ENCODE measurements at regions not wholly inside any gene's neighbourhood (a gene's known extent, or its start where the extent isn't known, plus 50 kb on each side); places are given as distances from the start of the nearest gene placed in this dataset.

DNA sequence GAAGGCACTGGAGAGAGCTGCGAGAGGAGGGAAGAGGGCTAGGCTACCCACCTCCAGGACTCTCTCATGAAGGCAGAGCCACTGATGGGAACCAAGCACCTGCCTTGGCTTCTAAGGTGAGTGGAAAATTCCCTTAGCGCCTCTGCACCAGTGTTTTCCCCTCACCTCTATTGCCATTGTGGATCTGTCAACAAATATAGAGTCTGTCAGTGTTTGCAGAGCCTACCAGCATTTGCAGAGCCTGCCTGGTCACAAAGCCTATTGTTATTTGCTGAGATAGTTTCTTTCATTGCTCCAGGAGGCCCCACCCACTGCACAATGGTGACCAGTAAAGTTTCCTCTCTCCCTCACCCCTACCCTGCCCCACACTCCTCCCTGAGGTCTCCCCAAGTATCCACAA is 141.9 kb downstream of the MRPL14 start:
- TF ChIP-seq, protein P1, sequence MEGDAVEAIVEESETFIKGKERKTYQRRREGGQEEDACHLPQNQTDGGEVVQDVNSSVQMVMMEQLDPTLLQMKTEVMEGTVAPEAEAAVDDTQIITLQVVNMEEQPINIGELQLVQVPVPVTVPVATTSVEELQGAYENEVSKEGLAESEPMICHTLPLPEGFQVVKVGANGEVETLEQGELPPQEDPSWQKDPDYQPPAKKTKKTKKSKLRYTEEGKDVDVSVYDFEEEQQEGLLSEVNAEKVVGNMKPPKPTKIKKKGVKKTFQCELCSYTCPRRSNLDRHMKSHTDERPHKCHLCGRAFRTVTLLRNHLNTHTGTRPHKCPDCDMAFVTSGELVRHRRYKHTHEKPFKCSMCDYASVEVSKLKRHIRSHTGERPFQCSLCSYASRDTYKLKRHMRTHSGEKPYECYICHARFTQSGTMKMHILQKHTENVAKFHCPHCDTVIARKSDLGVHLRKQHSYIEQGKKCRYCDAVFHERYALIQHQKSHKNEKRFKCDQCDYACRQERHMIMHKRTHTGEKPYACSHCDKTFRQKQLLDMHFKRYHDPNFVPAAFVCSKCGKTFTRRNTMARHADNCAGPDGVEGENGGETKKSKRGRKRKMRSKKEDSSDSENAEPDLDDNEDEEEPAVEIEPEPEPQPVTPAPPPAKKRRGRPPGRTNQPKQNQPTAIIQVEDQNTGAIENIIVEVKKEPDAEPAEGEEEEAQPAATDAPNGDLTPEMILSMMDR (IDR thresholded peaks at IDR 0.05), result no peak
- no peak for TF ChIP-seq POLR2A (IDR thresholded peaks at IDR 0.05)
